Loucy (cell line): ENCODE measurements at regions not wholly inside any gene's neighbourhood (a gene's known extent, or its start where the extent isn't known, plus 50 kb on each side); places are given as distances from the start of the nearest gene placed in this dataset.

Experiments used
- H2AFZ ChIP-seq: fragments of 200-600 bp; sonication (generic); 2 replicates; pipeline ENCODE4 v1.6.0; 2016; ENCODE audit warnings: antibody characterized with exemption, mild to moderate bottlenecking, low read length, moderate library complexity
- H3F3A ChIP-seq: fragments of 200-600 bp; 2 replicates; pipeline ENCODE4 v1.6.0; 2016; ENCODE audit warnings: antibody characterized with exemption, low read depth, mild to moderate bottlenecking
- H3K27me3 ChIP-seq: fragments of 200-600 bp; sonication (generic); 2 replicates; pipeline ENCODE4 v1.6.1; 2014; ENCODE audit warnings: low read length, mild to moderate bottlenecking; ENCODE audit not compliant: insufficient read depth, poor library complexity, severe bottlenecking
- H3K36me3 ChIP-seq: fragments of 200-600 bp; sonication (generic); 2 replicates; pipeline ENCODE4 v1.6.1; 2016; ENCODE audit warnings: low read length; ENCODE audit not compliant: insufficient read depth
- H3K4me1 ChIP-seq: fragments of 200-600 bp; sonication (generic); 2 replicates; pipeline ENCODE4 v1.5.1; 2014; ENCODE audit warnings: low read length, mild to moderate bottlenecking; ENCODE audit not compliant: insufficient read depth, poor library complexity, severe bottlenecking
- H3K4me2 ChIP-seq: fragments of 200-600 bp; sonication (generic); 2 replicates; pipeline ENCODE4 v1.6.0; 2014; ENCODE audit warnings: antibody characterized with exemption, low read length, low read depth, mild to moderate bottlenecking; ENCODE audit not compliant: poor library complexity, severe bottlenecking
- H3K4me3 ChIP-seq: fragments of 200-600 bp; sonication (generic); 2 replicates; pipeline ENCODE4 v1.5.1; 2014; ENCODE audit warnings: low read length, mild to moderate bottlenecking, mixed read lengths; ENCODE audit not compliant: poor library complexity, severe bottlenecking
- H3K79me2 ChIP-seq: fragments of 200-600 bp; sonication (generic); 2 replicates; pipeline ENCODE4 v1.6.1; 2014; ENCODE audit warnings: low read length; ENCODE audit not compliant: insufficient read depth
- H3K9ac ChIP-seq: fragments of 200-600 bp; sonication (generic); 2 replicates; pipeline ENCODE4 v1.6.0; 2014; ENCODE audit warnings: mild to moderate bottlenecking, low read depth, low read length, moderate library complexity; ENCODE audit not compliant: poor library complexity, severe bottlenecking
- H3K9me2 ChIP-seq: fragments of 200-600 bp; sonication (generic); replicated peaks from 2 replicates; pipeline ENCODE4 v1.6.1; 2016; ENCODE audit warnings: low read depth, low read length, mixed read lengths
- H3K9me3 ChIP-seq: fragments of 200-600 bp; sonication (generic); 2 replicates; pipeline ENCODE4 v1.6.1; 2014; ENCODE audit warnings: mild to moderate bottlenecking, antibody characterized with exemption, low read length, low read depth; ENCODE audit not compliant: insufficient read depth
- H4K20me1 ChIP-seq: fragments of 200-600 bp; sonication (generic); 2 replicates; pipeline ENCODE4 v1.6.0; 2014; ENCODE audit warnings: antibody characterized with exemption, low read length, mild to moderate bottlenecking; ENCODE audit not compliant: insufficient read depth, poor library complexity, severe bottlenecking
- CTCF ChIP-seq: fragments of 200-600 bp; sonication (generic); conservative IDR thresholded peaks from 2 replicates; pipeline ENCODE4 v1.5.1; 2014; ENCODE audit warnings: mild to moderate bottlenecking, antibody characterized with exemption, low read length
- EZH2phosphoT487 ChIP-seq: fragments of 200-600 bp; IDR thresholded peaks from 2 replicates; pipeline ENCODE4 v1.6.1; 2018; ENCODE audit warnings: antibody characterized with exemption, mild to moderate bottlenecking, moderate library complexity, borderline replicate concordance

DNA sequence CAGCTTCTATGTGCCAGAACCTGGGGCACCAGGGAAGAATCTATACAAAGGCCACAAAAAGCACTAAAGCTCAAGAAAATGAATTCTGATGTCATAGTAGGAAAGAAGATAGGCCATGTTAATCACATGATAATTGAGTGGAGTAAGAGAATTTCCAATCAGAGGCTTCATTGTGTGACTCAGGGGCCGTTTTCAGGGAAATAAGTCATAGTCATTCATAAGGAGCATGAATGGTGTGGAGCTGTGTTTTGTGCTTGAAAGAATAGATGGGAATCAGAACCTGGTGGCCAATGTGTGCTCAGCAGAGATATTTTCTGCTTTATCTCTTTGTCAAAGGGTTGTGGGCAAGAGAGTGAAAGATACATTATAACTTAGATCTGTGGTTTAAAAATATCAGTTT, 102.4 kb upstream of the ZDHHC15 start:
- H3K9me2 ChIP-seq: no peaks in the 10 kb centered on the region
- no peak overlapping the region for H3K9ac ChIP-seq
- no peaks in the 10 kb centered on the region for H3K4me1 ChIP-seq
- H4K20me1 ChIP-seq: no peaks in the 10 kb centered on the region
- no peaks in the 10 kb centered on the region for H3F3A ChIP-seq
- H3K27me3 ChIP-seq: no peaks in the 10 kb centered on the region
- no peaks in the 10 kb centered on the region for H3K9me3 ChIP-seq
- H3K4me2 ChIP-seq: no peak overlapping the region
- TF ChIP-seq CTCF (no peak), EZH2phosphoT487 (no peak)
- H3K4me3 ChIP-seq: no peak overlapping the region
- H2AFZ ChIP-seq: no peak overlapping the region
- no peaks in the 10 kb centered on the region for H3K36me3 ChIP-seq
- H3K79me2 ChIP-seq: no peaks in the 10 kb centered on the region

DNA sequence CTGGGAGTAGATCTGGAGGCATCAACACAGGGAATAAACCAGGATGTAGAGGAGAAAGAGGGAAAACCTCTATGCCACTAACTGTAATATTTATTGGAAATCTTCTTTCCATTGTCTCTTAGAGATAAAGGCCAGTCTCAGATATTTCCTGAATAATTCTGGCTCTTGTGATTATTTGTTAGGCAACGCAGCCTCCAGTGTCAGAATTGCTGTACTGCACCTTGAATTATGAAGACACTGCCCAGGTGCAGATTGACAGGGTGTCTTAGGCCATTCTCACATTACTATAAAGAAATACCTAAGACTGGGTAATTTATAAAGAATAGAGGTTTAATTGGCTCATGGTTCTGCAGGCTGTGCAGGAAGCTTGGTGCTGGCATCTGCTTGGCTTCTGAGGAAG, 100.7 kb upstream of the ZDHHC15 start:
- TF ChIP-seq EZH2phosphoT487: no peak
- TF ChIP-seq CTCF: no peak; the same call in 1 of the 2 replicates
- H3K9me2 ChIP-seq: no peaks in the 10 kb centered on the region

DNA sequence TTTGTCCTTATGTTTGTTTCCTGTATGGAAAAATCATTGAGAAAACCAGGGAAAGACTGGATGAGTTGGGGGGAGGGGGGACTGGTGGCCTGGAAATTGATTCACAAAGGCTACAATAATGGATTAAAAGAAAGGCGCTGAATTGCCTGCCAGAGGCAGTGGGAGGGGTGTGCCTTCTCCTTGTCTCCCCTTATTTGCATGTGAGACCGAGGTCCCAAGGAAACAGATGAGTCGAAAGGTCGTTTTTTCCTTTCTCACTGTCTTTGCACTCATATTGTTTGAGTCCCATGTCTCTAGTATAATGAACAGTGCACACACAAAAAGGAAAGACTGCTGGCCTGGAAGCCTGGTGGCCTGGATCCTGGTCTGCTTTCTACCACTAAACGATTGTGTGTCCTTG, 86.6 kb upstream of the ZDHHC15 start:
- Histone ChIP-seq H3K27me3 (no peaks in the 10 kb centered on the region), H3K9me2 (no peaks in the 10 kb centered on the region), H3K4me1 (no peaks in the 10 kb centered on the region), H3K79me2 (no peaks in the 10 kb centered on the region), H3K9me3 (no peaks in the 10 kb centered on the region), H3K36me3 (no peaks in the 10 kb centered on the region), H3K9ac (no peak overlapping the region), H3K4me3 (no peak overlapping the region), H3K4me2 (no peak overlapping the region), H3F3A (no peaks in the 10 kb centered on the region), H4K20me1 (no peaks in the 10 kb centered on the region), H2AFZ (no peak overlapping the region)
- TF ChIP-seq EZH2phosphoT487 (no peak), CTCF (no peak)

More for the DNA sequence above, 100.7 kb upstream of the ZDHHC15 start:
- Histone ChIP-seq H3F3A (no peaks in the 10 kb centered on the region), H3K4me1 (no peaks in the 10 kb centered on the region), H3K4me3 (no peak overlapping the region), H3K4me2 (no peak overlapping the region), H3K36me3 (no peaks in the 10 kb centered on the region), H4K20me1 (no peaks in the 10 kb centered on the region), H3K9ac (no peak overlapping the region), H3K27me3 (no peaks in the 10 kb centered on the region), H3K9me3 (no peaks in the 10 kb centered on the region), H2AFZ (no peak overlapping the region), H3K79me2 (no peaks in the 10 kb centered on the region)
